Neural progenitor cell (in vitro differentiated cells): ENCODE measurements at regions not wholly inside any gene's neighbourhood (a gene's known extent, or its start where the extent isn't known, plus 50 kb on each side); places are given as distances from the start of the nearest gene placed in this dataset.

Source experiments
- DNase-seq: peaks from one replicate; pipeline ENCODE4 v3.0.0-alpha.2; 2016; ENCODE audit warnings: low spot score
- H2AFZ ChIP-seq: fragments of 200-600 bp; sonication (generic); replicated peaks from 2 replicates; pipeline ENCODE4 v1.6.1; 2016; ENCODE audit warnings: antibody characterized with exemption
- H3F3A ChIP-seq: fragments of 200-600 bp; sonication (generic); 2 replicates; pipeline ENCODE4 v1.6.1; 2016; ENCODE audit warnings: antibody characterized with exemption, low read depth
- H3K27ac ChIP-seq: fragments of 200-600 bp; sonication (generic); 2 replicates; pipeline ENCODE4 v1.5.1; 2016; ENCODE audit warnings: mild to moderate bottlenecking
- H3K27me3 ChIP-seq: fragments of 200-600 bp; sonication (generic); 2 replicates; pipeline ENCODE4 v1.6.1; 2016; ENCODE audit warnings: mild to moderate bottlenecking, moderate library complexity
- H3K36me3 ChIP-seq: fragments of 200-600 bp; sonication (generic); 2 replicates; pipeline ENCODE4 v1.5.1; 2016
- H3K4me1 ChIP-seq: fragments of 200-600 bp; sonication (generic); 2 replicates; pipeline ENCODE4 v1.6.1; 2016; ENCODE audit warnings: mixed run types
- H3K4me2 ChIP-seq: fragments of 200-600 bp; sonication (generic); 2 replicates; pipeline ENCODE4 v1.6.1; 2016
- H3K4me3 ChIP-seq: fragments of 200-600 bp; sonication (generic); 2 replicates; pipeline ENCODE4 v1.5.1; 2016
- H3K79me2 ChIP-seq: fragments of 200-600 bp; sonication (generic); 2 replicates; pipeline ENCODE4 v1.6.1; 2016; ENCODE audit warnings: low read depth
- H3K9ac ChIP-seq: fragments of 200-600 bp; sonication (generic); 2 replicates; pipeline ENCODE4 v1.6.1; 2016
- H3K9me3 ChIP-seq: fragments of 200-600 bp; sonication (generic); 2 replicates; pipeline ENCODE4 v1.5.1; 2016; ENCODE audit warnings: low read depth
- H4K20me1 ChIP-seq: fragments of 200-600 bp; sonication (generic); 2 replicates; pipeline ENCODE4 v1.6.1; 2016; ENCODE audit warnings: low read depth
- H3K27ac Mint-ChIP-seq: 3 replicates; pipeline ENCODE4 v1.8.0; 2021; ENCODE audit warnings: mixed read lengths
- H3K27me3 Mint-ChIP-seq: 2 replicates; pipeline ENCODE4 v1.8.0; 2022; ENCODE audit warnings: low read depth, mild to moderate bottlenecking, inconsistent platforms, moderate library complexity, mixed read lengths; ENCODE audit not compliant: insufficient read depth
- H3K36me3 Mint-ChIP-seq: 3 replicates; pipeline ENCODE4 v1.8.0; 2021; ENCODE audit warnings: mixed read lengths
- H3K4me1 Mint-ChIP-seq: 3 replicates; pipeline ENCODE4 v1.8.0; 2021; ENCODE audit warnings: mixed read lengths
- H3K4me3 Mint-ChIP-seq: 3 replicates; pipeline ENCODE4 v1.8.0; 2021; ENCODE audit warnings: mild to moderate bottlenecking, moderate library complexity, mixed read lengths
- H3K9me3 Mint-ChIP-seq: 3 replicates; pipeline ENCODE4 v1.8.0; 2020; ENCODE audit warnings: mixed read lengths
- EZH2 ChIP-seq: fragments of 200-600 bp; sonication (generic); IDR thresholded peaks from 2 replicates; pipeline ENCODE4 v1.6.1; 2017; ENCODE audit warnings: antibody characterized with exemption, mild to moderate bottlenecking, moderate library complexity
- EZH2phosphoT487 ChIP-seq: fragments of 200-600 bp; sonication (generic); IDR thresholded peaks from 2 replicates; pipeline ENCODE4 v1.6.1; 2017; ENCODE audit warnings: antibody characterized with exemption
- TF ChIP-seq, protein P1 (sequence below): fragments of 200-600 bp; sonication (generic); IDR thresholded peaks from 2 replicates; pipeline ENCODE4 v1.5.1; 2017; ENCODE audit warnings: antibody characterized with exemption, mild to moderate bottlenecking

DNA sequence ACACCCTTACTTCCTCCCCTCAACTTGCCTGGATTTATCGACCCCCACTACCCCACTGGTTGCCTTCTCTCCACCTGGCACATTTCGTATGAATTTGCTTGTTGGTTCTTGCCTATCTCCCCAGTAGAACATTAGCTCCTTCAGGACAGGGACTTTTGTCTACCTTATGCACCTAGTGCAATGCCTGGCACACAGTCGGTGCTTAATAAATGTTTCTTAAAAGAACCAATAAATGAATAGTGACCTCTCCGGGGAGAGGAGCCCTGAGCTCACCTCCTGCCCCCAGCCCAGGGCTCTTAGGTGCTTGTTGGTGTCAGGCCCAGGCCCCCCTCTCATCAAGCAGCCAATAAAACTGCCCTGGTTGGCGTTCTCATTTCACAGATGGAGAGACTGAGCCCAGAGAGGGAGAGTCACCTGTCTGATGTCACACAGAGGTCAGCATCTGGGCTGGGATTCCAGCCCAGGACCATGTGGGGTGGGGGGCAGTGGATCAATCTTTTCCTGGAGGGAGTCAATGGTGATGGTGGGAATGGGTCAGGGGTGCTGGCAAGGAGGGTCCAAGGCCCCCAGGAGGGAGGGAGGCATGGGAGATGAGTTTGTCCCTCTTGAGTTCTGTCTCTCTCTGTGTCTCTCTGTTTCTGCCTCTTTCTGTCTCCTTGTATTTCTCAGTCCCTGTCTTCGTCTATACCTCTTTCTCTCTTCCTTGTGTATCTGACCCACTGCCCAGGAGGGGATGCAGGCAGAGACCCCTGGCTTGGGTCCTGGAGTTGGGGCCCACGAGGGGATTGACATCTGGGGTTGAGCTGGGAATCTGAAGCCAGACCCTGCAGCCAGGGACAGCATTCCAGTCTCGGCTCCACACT lies 89.6 kb downstream of the CEBPB start:
- Histone ChIP-seq H3K36me3 (no peaks in the 10 kb centered on the region), H3K4me2 (no peak overlapping the region), H3K4me1 (no peaks in the 10 kb centered on the region), H3K9ac (no peak overlapping the region), H3K4me3 (no peak overlapping the region), H3K27ac (no peak overlapping the region), H3K27me3 (no peaks in the 10 kb centered on the region), H3K9me3 (no peaks in the 10 kb centered on the region), H4K20me1 (no peaks in the 10 kb centered on the region), H2AFZ (no peak overlapping the region), H3K79me2 (no peaks in the 10 kb centered on the region), H3F3A (no peaks in the 10 kb centered on the region)
- Mint-ChIP-seq H3K27me3 (peaks cover 9% of the 10 kb centered on the region), H3K9me3 (no peaks in the 10 kb centered on the region), H3K27ac (peak overlapping the region; percentile 46), H3K4me3 (no peak overlapping the region), H3K36me3 (no peaks in the 10 kb centered on the region), H3K4me1 (peaks cover 13% of the 10 kb centered on the region)
- DNase-seq, result no peak
- TF ChIP-seq, protein P1, sequence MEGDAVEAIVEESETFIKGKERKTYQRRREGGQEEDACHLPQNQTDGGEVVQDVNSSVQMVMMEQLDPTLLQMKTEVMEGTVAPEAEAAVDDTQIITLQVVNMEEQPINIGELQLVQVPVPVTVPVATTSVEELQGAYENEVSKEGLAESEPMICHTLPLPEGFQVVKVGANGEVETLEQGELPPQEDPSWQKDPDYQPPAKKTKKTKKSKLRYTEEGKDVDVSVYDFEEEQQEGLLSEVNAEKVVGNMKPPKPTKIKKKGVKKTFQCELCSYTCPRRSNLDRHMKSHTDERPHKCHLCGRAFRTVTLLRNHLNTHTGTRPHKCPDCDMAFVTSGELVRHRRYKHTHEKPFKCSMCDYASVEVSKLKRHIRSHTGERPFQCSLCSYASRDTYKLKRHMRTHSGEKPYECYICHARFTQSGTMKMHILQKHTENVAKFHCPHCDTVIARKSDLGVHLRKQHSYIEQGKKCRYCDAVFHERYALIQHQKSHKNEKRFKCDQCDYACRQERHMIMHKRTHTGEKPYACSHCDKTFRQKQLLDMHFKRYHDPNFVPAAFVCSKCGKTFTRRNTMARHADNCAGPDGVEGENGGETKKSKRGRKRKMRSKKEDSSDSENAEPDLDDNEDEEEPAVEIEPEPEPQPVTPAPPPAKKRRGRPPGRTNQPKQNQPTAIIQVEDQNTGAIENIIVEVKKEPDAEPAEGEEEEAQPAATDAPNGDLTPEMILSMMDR, result no peak
- TF ChIP-seq EZH2phosphoT487, result no peak
- no peak for TF ChIP-seq EZH2

- Histone ChIP-seq H3K4me1 (peaks cover 5% of the 10 kb centered on the region), H4K20me1 (no peaks in the 10 kb centered on the region), H3K36me3 (no peaks in the 10 kb centered on the region), H3K27me3 (no peaks in the 10 kb centered on the region), H3K9me3 (no peaks in the 10 kb centered on the region), H3K4me3 (no peak overlapping the region), H3K4me2 (no peak overlapping the region), H3K27ac (no peak overlapping the region), H3K79me2 (no peaks in the 10 kb centered on the region), H3K9ac (no peak overlapping the region), H3F3A (peaks cover 2% of the 10 kb centered on the region), H2AFZ (no peak overlapping the region)
- Mint-ChIP-seq H3K27me3 (peaks cover 9% of the 10 kb centered on the region), H3K4me1 (peaks cover 17% of the 10 kb centered on the region), H3K9me3 (no peaks in the 10 kb centered on the region), H3K36me3 (no peaks in the 10 kb centered on the region), H3K4me3 (no peak overlapping the region), H3K27ac (peak overlapping the region; percentile 37)
- TF ChIP-seq EZH2 (no peak), EZH2phosphoT487 (no peak)
- TF ChIP-seq, protein P1, result no peak
- no peak for DNase-seq
These were observed 90.4 kb downstream of the CEBPB start for GRCh38 chr20:50280851-50281655.

GRCh38 chr20:50281831-50282591 lies 91.4 kb downstream of the CEBPB start:
- Histone ChIP-seq H3F3A (peaks cover 6% of the 10 kb centered on the region), H3K4me2 (no peak overlapping the region), H3K27me3 (no peaks in the 10 kb centered on the region), H3K4me3 (no peak overlapping the region), H4K20me1 (no peaks in the 10 kb centered on the region), H3K9me3 (no peaks in the 10 kb centered on the region), H3K9ac (no peak overlapping the region), H3K27ac (no peak overlapping the region), H2AFZ (no peak overlapping the region), H3K36me3 (no peaks in the 10 kb centered on the region), H3K79me2 (no peaks in the 10 kb centered on the region), H3K4me1 (peaks cover 8% of the 10 kb centered on the region)
- Mint-ChIP-seq H3K9me3 (no peaks in the 10 kb centered on the region), H3K27ac (no peak overlapping the region), H3K36me3 (no peaks in the 10 kb centered on the region), H3K4me3 (no peak overlapping the region), H3K4me1 (peaks cover 26% of the 10 kb centered on the region), H3K27me3 (peaks cover 9% of the 10 kb centered on the region)
- DNase-seq, result peak; percentile 30
- TF ChIP-seq EZH2phosphoT487 (no peak), EZH2 (no peak)
- TF ChIP-seq, protein P1, result peak; percentile 40
